Thyroid gland (tissue), 4 donors: ENCODE measurements at regions not wholly inside any gene's neighbourhood (a gene's known extent, or its start where the extent isn't known, plus 50 kb on each side); places are given as distances from the start of the nearest gene placed in this dataset.

Experiments used
- POLR2A ChIP-seq, 2 donors: fragments of 450-650 bp; IDR thresholded peaks; one replicate each; pipeline ENCODE4 v1.6.1; 2017; ENCODE audit warnings: antibody characterized with exemption in 2 of 2, mild to moderate bottlenecking in 2 of 2, moderate library complexity in 1 of 2
- TF ChIP-seq, protein P1 (sequence below), 6 experiments: fragments of 200-600 bp in 3 of 6; fragments of 450-650 bp in 3 of 6; sonication (generic) in 3 of 6; IDR thresholded peaks; one replicate each; pipeline ENCODE4 v1.5.1; 2016 to 2019; ENCODE audit warnings: antibody characterized with exemption in 6 of 6, mild to moderate bottlenecking in 2 of 6, inconsistent platforms in 1 of 6, moderate library complexity in 1 of 6

- TF ChIP-seq, protein P1, sequence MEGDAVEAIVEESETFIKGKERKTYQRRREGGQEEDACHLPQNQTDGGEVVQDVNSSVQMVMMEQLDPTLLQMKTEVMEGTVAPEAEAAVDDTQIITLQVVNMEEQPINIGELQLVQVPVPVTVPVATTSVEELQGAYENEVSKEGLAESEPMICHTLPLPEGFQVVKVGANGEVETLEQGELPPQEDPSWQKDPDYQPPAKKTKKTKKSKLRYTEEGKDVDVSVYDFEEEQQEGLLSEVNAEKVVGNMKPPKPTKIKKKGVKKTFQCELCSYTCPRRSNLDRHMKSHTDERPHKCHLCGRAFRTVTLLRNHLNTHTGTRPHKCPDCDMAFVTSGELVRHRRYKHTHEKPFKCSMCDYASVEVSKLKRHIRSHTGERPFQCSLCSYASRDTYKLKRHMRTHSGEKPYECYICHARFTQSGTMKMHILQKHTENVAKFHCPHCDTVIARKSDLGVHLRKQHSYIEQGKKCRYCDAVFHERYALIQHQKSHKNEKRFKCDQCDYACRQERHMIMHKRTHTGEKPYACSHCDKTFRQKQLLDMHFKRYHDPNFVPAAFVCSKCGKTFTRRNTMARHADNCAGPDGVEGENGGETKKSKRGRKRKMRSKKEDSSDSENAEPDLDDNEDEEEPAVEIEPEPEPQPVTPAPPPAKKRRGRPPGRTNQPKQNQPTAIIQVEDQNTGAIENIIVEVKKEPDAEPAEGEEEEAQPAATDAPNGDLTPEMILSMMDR (IDR thresholded peaks at IDR 0.05) = no peak
- TF ChIP-seq POLR2A (IDR thresholded peaks at IDR 0.05) = no peak
These were observed 788.9 kb downstream of the ADGRL2 start for GRCh38 chr1:82589588-82589987.
